HG03439 (cell line): ENCODE measurements at regions not wholly inside any gene's neighbourhood (a gene's known extent, or its start where the extent isn't known, plus 50 kb on each side); places are given as distances from the start of the nearest gene placed in this dataset.
"Not testable (repeated sequence)": the region's sequence is repeated elsewhere in the genome, so short reads cannot be mapped to it uniquely, and the experiment has no call there.

Experiments
- ATAC-seq: cut with Tn5 transposase; IDR thresholded peaks from one replicate; pipeline ENCODE4 v1.9.1; 2021; ENCODE audit warnings: mild to moderate bottlenecking, moderate library complexity; ENCODE audit not compliant: unreplicated experiment

GRCh38 chr4:93888308-93888707 is 59.8 kb downstream of the ATOH1 start:
- ATAC-seq: no peak

GRCh38 chr4:93888768-93889167 is 60.2 kb downstream of the ATOH1 start:
- ATAC-seq: no peak

GRCh38 chr4:93891244-93891643 is 62.7 kb downstream of the ATOH1 start:
- ATAC-seq: no peak

GRCh38 chr4:93894995-93895394 is 66.4 kb downstream of the ATOH1 start:
- no peak for ATAC-seq

- no peak for ATAC-seq
These were observed 68.0 kb downstream of the ATOH1 start for GRCh38 chr4:93896516-93896915.

- no peak for ATAC-seq
These were observed 69.0 kb downstream of the ATOH1 start for GRCh38 chr4:93897559-93897958.

GRCh38 chr4:93908778-93909177 is 80.2 kb downstream of the ATOH1 start:
- no peak for ATAC-seq

- no peak for ATAC-seq
These were observed 83.1 kb downstream of the ATOH1 start for GRCh38 chr4:93911671-93912070.

GRCh38 chr4:93912146-93912545 is 83.6 kb downstream of the ATOH1 start:
- ATAC-seq: no peak

- no peak for ATAC-seq
These were observed 90.3 kb downstream of the ATOH1 start for GRCh38 chr4:93918856-93919255.

GRCh38 chr4:93923570-93923969 is 95.0 kb downstream of the ATOH1 start:
- not testable (repeated sequence) for ATAC-seq

GRCh38 chr4:93947286-93947685 is 118.7 kb downstream of the ATOH1 start:
- ATAC-seq: no peak

- not testable (repeated sequence) for ATAC-seq
These were observed 121.7 kb downstream of the ATOH1 start for GRCh38 chr4:93950239-93950638.

GRCh38 chr4:93957186-93957585 is 128.6 kb downstream of the ATOH1 start:
- no peak for ATAC-seq

- no peak for ATAC-seq
These were observed 131.9 kb downstream of the ATOH1 start for GRCh38 chr4:93960450-93960849.

- ATAC-seq: no peak
These were observed 132.4 kb downstream of the ATOH1 start for GRCh38 chr4:93960916-93961315.

GRCh38 chr4:93981594-93981993 is 153.0 kb downstream of the ATOH1 start:
- no peak for ATAC-seq

- ATAC-seq: no peak
These were observed 153.7 kb downstream of the ATOH1 start for GRCh38 chr4:93982255-93982654.

- peak; percentile 99 for ATAC-seq
These were observed 154.6 kb downstream of the ATOH1 start for GRCh38 chr4:93983140-93983539.

- ATAC-seq: no peak
These were observed 165.8 kb downstream of the ATOH1 start for GRCh38 chr4:93994175-93994994.

GRCh38 chr4:93996895-93997294 is 168.3 kb downstream of the ATOH1 start:
- no peak for ATAC-seq

GRCh38 chr4:94000559-94000958 is 172.0 kb downstream of the ATOH1 start:
- no peak for ATAC-seq

GRCh38 chr4:94006932-94007331 is 178.4 kb downstream of the ATOH1 start:
- no peak for ATAC-seq
